Large intestine (tissue), 3 donors: ENCODE measurements at regions not wholly inside any gene's neighbourhood (a gene's known extent, or its start where the extent isn't known, plus 50 kb on each side); places are given as distances from the start of the nearest gene placed in this dataset.
A peak's percentile ranks its signal among the peaks of the same experiment; 100 is the strongest.

Source experiments
- DNase-seq, 2 donors: peaks; one replicate each; pipeline versions ENCODE4 v3.0.0 to v3.0.0-alpha.2; 2013
- H3K27ac ChIP-seq: one replicate; pipeline ENCODE4 v1.5.1; 2013; ENCODE audit warnings: low read length
- H3K27me3 ChIP-seq: 2 replicates; pipeline ENCODE4 v1.6.1; 2013; ENCODE audit warnings: low read length; ENCODE audit not compliant: control insufficient read depth, insufficient read depth
- H3K36me3 ChIP-seq: 2 replicates; pipeline ENCODE4 v1.6.1; 2013; ENCODE audit warnings: low read length; ENCODE audit not compliant: control insufficient read depth, insufficient read depth
- H3K4me1 ChIP-seq: one replicate; pipeline ENCODE4 v1.6.1; 2013; ENCODE audit warnings: low read length; ENCODE audit not compliant: control insufficient read depth, insufficient read depth
- H3K4me3 ChIP-seq: one replicate; pipeline ENCODE4 v1.5.1; 2013; ENCODE audit warnings: low read length
- H3K9me3 ChIP-seq: one replicate; pipeline ENCODE4 v1.6.1; 2013; ENCODE audit warnings: mild to moderate bottlenecking, low read depth, low read length, moderate library complexity; ENCODE audit not compliant: control insufficient read depth
- WGBS: methylation state at CpG from one replicate; pipeline ENCODE4 v1.1.5; 2013; ENCODE audit warnings: low lambda C conversion rate; ENCODE audit not compliant: insufficient coverage; 5-methylcytosine and 5-hydroxymethylcytosine counted together

DNA sequence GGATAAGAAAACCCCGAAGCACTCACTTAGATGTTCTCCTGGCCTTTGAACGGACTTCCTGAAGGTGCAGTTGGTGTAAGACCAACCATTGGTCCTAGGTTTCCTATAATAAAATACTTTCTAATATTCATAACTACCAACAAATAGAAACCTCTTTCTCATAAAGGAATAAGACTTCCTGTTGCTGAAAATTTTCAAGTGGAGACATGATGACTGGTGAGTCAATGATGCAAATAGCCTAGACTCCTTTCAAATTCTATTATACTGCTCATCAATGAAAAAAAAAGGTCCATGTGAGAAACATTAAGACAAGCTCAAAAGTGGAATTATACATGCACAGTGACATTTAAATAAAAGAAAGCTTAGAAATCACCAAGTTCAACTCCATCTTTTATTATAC, 862.8 kb downstream of the FAM181B start:
- DNase-seq, result no peak
- Histone ChIP-seq H3K4me1 (no peaks in the 10 kb centered on the region), H3K4me3 (no peak overlapping the region), H3K27me3 (no peaks in the 10 kb centered on the region), H3K9me3 (no peaks in the 10 kb centered on the region), H3K27ac (no peak overlapping the region), H3K36me3 (no peaks in the 10 kb centered on the region)
- WGBS, result no CpG with 5 or more reads among the region's 2 CpGs

DNA sequence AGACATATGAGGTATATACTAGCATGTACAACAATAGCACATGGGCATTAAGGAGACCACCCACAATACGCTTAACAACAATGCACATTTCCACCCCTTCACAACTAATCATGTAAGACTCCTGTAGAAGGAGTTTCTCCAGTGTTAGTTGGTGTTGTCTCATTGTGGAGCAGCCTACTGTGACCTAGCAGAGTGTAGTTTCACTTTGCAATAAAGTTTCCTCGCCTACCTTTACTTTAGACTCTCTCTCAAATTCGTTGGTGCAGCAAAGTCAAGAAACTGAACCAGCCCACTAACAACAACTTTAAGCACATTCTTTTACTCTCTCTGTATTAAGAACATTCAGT, 863.6 kb downstream of the FAM181B start:
- H3K4me1 ChIP-seq, result no peaks in the 10 kb centered on the region
- H3K27ac ChIP-seq, result no peak overlapping the region
- no peaks in the 10 kb centered on the region for H3K36me3 ChIP-seq
- no peaks in the 10 kb centered on the region for H3K27me3 ChIP-seq
- H3K9me3 ChIP-seq, result no peaks in the 10 kb centered on the region
- WGBS, result no CpG with 5 or more reads among the region's 3 CpGs
- no peak overlapping the region for H3K4me3 ChIP-seq
- no peak for DNase-seq

DNA sequence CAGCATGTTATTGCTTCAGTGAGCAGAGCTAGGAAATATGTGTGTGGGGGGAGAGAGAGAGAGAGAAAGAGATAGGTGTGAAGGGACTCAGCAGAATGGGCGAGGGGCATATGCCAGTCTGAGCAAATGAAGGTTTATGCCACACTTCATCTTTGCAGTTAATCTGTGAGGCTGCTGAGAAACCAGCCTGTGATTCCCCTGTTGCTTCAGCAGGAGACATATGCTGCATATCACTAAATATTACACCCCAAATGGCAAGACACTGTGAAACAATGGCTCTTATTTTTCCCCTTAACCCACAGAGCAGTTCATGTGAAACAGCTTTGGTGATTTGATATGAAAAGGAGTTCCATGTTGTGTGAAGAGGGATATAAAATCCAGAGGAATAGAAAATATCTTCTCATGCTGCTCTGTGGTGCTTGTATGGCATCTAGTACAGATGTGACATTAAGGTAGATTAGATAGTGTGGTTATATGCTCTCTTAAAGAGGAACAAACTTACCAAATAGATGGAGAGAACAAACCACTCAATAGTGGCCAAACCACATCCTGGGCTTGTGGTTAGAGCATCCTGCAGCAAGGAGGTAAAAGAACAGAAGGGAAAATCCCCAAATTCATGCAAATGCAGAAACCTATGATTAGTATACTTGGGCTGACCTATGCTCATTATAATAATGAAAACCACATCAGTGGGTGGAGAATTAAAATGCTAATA, 864.2 kb downstream of the FAM181B start:
- Histone ChIP-seq H3K27me3 (no peaks in the 10 kb centered on the region), H3K27ac (no peak overlapping the region), H3K4me3 (no peak overlapping the region), H3K4me1 (no peaks in the 10 kb centered on the region), H3K9me3 (no peaks in the 10 kb centered on the region), H3K36me3 (no peaks in the 10 kb centered on the region)
- no CpG with 5 or more reads among the region's 1 CpG for WGBS
- DNase-seq, result peak; percentile 9 to 20

DNA sequence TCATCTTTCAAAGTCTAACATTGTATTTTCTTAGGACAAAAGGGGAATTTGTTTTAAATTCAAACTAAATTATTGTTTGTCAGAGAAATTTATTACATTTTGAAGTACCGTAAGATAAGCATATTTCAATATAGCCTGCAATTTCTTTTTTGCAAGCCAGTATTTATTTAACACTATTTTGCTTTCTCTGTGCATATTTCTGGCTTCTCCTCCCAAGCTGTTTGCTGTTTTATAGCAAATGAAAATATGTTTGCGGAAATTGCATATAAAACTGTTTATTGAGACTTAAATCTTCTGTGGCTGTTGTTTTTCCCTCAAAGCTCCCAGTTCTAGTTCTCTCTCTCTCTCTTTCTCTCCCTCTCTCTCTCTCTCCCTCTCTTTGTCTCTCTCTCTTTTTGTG, 866.8 kb downstream of the FAM181B start:
- Histone ChIP-seq H3K36me3 (no peaks in the 10 kb centered on the region), H3K4me1 (no peaks in the 10 kb centered on the region), H3K9me3 (no peaks in the 10 kb centered on the region), H3K4me3 (no peak overlapping the region), H3K27ac (no peak overlapping the region), H3K27me3 (no peaks in the 10 kb centered on the region)
- 80% methylated on average over 2 of the region's 2 CpGs for WGBS
- no peak for DNase-seq

DNA sequence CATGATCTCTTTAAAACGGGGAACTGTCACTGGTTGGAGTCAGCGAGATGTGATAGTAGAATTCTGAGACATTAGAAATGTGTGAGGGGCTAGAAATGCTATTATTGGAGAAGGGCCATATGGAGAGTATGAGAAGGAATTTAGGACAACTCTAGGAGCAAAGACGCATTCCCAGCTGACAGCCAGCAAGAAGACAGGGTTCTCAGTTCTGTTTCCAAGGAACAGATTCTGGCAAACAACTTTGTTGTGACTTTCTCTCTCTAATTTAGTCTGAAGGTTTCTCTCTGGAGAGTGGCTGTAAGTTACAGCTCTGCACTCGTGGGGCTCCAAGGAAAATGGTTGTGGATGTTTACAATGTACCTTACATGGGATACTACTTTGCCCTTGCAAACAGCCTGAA, 876.3 kb downstream of the FAM181B start:
- Histone ChIP-seq H3K4me3 (no peak overlapping the region), H3K36me3 (no peaks in the 10 kb centered on the region), H3K27ac (no peak overlapping the region), H3K27me3 (no peaks in the 10 kb centered on the region), H3K4me1 (no peaks in the 10 kb centered on the region), H3K9me3 (no peaks in the 10 kb centered on the region)
- WGBS, result no CpG with 5 or more reads among the region's 4 CpGs
- no peak for DNase-seq

DNA sequence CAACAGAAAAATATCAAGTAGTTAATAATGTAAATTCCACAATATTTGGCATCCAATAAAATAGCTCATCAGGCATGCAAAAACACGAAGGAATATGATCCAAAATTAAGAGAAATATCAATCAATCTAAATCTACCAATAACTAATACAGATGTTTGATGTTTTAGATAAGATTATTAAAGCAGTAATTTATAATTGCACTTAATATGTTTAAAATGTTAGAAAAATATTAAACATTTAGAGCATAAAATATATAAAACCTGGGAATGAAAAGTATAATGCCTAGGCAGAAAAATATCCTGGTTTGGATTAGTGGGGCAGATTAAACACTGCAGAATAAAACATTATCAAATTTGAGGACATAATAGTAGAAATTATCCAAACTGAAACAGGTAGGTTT, 879.9 kb downstream of the FAM181B start:
- WGBS, result 60% methylated on average over 1 of the region's 1 CpG
- no peak overlapping the region for H3K27ac ChIP-seq

DNA sequence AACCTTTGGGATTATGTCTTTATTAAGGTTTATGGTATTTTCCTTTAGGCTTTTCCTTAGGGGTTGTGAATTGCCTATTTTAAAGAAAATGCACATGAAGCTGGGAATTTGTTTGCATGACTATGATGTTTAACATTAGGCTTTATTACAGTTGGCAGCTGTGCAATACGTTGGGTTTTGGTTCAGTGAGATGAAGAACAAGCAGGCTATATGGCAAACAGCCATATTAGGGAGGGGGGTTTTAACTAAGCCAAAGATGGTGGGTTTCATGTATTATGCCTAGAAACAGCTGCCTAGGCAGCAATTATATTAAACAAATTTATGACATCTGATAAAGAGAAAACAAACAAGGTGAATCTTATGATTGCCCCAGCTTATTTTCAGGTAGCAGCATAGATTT, 880.8 kb downstream of the FAM181B start:
- Histone ChIP-seq H3K27me3 (no peaks in the 10 kb centered on the region), H3K4me1 (no peaks in the 10 kb centered on the region), H3K9me3 (no peaks in the 10 kb centered on the region), H3K27ac (no peak overlapping the region), H3K4me3 (no peak overlapping the region), H3K36me3 (no peaks in the 10 kb centered on the region)
- DNase-seq, result no peak
- WGBS, result no CpG with 5 or more reads among the region's 1 CpG

More for the DNA sequence above, 879.9 kb downstream of the FAM181B start:
- no peak for DNase-seq
- no peaks in the 10 kb centered on the region for H3K4me1 ChIP-seq
- H3K27me3 ChIP-seq, result no peaks in the 10 kb centered on the region
- H3K36me3 ChIP-seq, result no peaks in the 10 kb centered on the region
- H3K4me3 ChIP-seq, result no peak overlapping the region
- no peaks in the 10 kb centered on the region for H3K9me3 ChIP-seq

DNA sequence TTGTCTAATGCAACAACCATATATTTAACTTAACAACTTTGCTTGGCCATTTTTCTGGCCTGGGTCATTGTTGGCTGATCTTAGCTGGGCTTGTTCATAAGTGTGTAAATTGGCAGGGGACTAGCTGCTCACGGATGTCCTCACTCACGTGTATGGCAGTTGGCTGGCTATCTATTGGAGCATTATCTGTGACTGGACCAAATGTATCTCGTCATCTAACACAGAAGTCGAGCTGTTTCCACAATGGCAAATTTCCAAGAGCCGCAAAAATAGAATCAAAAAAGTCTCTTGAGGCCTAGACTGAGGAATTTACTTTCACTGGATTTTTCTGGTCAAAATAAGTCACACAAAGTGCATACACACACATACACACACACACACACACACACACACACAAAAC, 893.3 kb downstream of the FAM181B start:
- Histone ChIP-seq H3K4me1 (no peaks in the 10 kb centered on the region), H3K36me3 (no peaks in the 10 kb centered on the region), H3K9me3 (no peaks in the 10 kb centered on the region), H3K27me3 (no peaks in the 10 kb centered on the region), H3K27ac (no peak overlapping the region), H3K4me3 (no peak overlapping the region)
- WGBS, result no CpG with 5 or more reads among the region's 5 CpGs
- DNase-seq, result peak; percentile 3 to 13

DNA sequence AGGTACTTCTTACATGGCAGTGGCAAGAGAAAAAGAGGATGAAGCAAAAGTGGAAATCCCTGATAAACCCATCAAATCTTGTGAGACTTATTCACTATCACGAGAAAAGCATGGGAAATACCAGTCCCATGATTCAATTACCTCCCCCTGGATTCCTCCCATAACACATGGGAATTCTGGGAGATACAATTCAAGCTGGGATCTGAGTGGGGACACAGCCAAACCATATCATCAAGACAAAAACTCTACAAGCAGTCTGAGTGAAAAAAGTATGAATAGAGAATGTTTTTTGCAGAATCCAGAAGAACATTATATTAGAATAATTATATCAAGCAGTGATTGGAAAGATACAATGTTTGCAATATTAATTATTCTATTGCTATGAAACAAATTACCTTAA, 893.7 kb downstream of the FAM181B start:
- DNase-seq, result no peak
- Histone ChIP-seq H3K4me3 (no peak overlapping the region), H3K27ac (no peak overlapping the region), H3K27me3 (no peaks in the 10 kb centered on the region), H3K4me1 (no peaks in the 10 kb centered on the region), H3K9me3 (no peaks in the 10 kb centered on the region), H3K36me3 (no peaks in the 10 kb centered on the region)
- no CpG with 5 or more reads among the region's 1 CpG for WGBS

DNA sequence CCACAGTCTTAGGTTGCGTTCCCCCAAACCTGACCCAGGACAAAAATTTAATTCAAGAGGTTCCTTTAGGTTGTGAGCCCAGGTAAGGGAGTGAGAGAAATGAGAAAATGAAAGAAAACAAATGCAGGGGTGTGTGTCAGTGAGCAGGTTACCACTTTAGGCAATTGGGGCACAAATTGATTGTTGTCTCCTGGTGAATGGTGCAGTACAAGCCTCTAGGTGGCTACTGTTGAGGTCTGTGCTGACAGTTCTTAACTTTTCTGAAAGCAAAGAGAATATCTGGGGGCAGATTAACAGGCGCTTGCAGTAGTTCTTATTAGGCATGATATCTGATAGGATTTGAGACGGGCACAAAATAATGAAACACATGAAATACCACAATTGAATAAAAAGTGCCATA, 894.6 kb downstream of the FAM181B start:
- H3K4me3 ChIP-seq, result no peak overlapping the region
- no peak for DNase-seq
- H3K27ac ChIP-seq, result no peak overlapping the region
- WGBS, result 100% methylated on average over 1 of the region's 3 CpGs
- H3K27me3 ChIP-seq, result no peaks in the 10 kb centered on the region
- no peaks in the 10 kb centered on the region for H3K4me1 ChIP-seq
- H3K36me3 ChIP-seq, result no peaks in the 10 kb centered on the region
- no peaks in the 10 kb centered on the region for H3K9me3 ChIP-seq

DNA sequence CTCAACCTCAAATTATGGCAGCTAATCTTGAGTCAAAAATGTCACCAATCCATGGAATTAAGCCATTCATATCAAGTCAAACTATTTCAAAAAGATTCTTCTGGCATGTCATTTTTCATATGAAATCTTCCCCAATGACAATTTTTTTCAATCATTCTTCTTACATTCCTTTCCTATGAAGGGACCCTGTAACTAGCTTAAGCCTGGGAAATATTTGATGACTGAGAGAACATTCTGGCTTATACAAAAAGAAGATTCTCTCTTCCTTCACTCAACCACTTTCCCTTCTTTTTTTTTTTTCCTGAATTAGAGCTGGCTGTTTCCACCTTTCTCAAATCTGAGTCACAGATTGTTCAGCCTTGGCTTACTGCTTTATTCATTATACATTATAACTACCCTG, 903.7 kb downstream of the FAM181B start:
- DNase-seq, result no peak

More for the DNA sequence above, 903.7 kb downstream of the FAM181B start:
- Histone ChIP-seq H3K27me3 (no peaks in the 10 kb centered on the region), H3K4me3 (no peak overlapping the region), H3K4me1 (no peaks in the 10 kb centered on the region), H3K9me3 (no peaks in the 10 kb centered on the region), H3K27ac (no peak overlapping the region), H3K36me3 (no peaks in the 10 kb centered on the region)
